Fibroblast of pulmonary artery (primary cell): ENCODE measurements at regions not wholly inside any gene's neighbourhood (a gene's known extent, or its start where the extent isn't known, plus 50 kb on each side); places are given as distances from the start of the nearest gene placed in this dataset.

Source experiments
- DNase-seq: peaks from one replicate; pipeline ENCODE4 v3.0.0-alpha.2; 2010; ENCODE audit warnings: low read depth
- H3K4me3 ChIP-seq: replicated peaks from 2 replicates; pipeline ENCODE4 v1.5.1; 2011; ENCODE audit warnings: low read depth, mild to moderate bottlenecking, control low read depth, low read length, moderate library complexity
- CTCF ChIP-seq: IDR thresholded peaks from 2 replicates; pipeline ENCODE4 v1.5.1; 2011; ENCODE audit warnings: mild to moderate bottlenecking, control low read depth, low read length, inconsistent platforms; ENCODE audit errors: missing control alignments

GRCh38 chr1:87179851-87180519 lies 148.7 kb upstream of the LMO4 start:
- DNase-seq, result no peak
- H3K4me3 ChIP-seq, result no peak overlapping the region
- TF ChIP-seq CTCF, result no peak

- TF ChIP-seq CTCF, result no peak
- no peak for DNase-seq
- no peak overlapping the region for H3K4me3 ChIP-seq
These were observed 148.0 kb upstream of the LMO4 start for GRCh38 chr1:87180682-87181081.

- DNase-seq, result no peak
- TF ChIP-seq CTCF, result no peak
These were observed 146.1 kb upstream of the LMO4 start for GRCh38 chr1:87182611-87183010.

GRCh38 chr1:87185077-87185476 lies 143.6 kb upstream of the LMO4 start:
- DNase-seq, result no peak
- no peak overlapping the region for H3K4me3 ChIP-seq
- TF ChIP-seq CTCF, result no peak

More at GRCh38 chr1:87182611-87183010, 146.1 kb upstream of the LMO4 start:
- H3K4me3 ChIP-seq, result no peak overlapping the region

GRCh38 chr1:87186346-87186745 lies 142.3 kb upstream of the LMO4 start:
- H3K4me3 ChIP-seq, result no peak overlapping the region
- DNase-seq, result no peak
- TF ChIP-seq CTCF, result no peak

- no peak for DNase-seq
- H3K4me3 ChIP-seq, result no peak overlapping the region
- TF ChIP-seq CTCF, result no peak
These were observed 140.0 kb upstream of the LMO4 start for GRCh38 chr1:87188640-87189039.

- DNase-seq, result no peak
- no peak for TF ChIP-seq CTCF
- no peak overlapping the region for H3K4me3 ChIP-seq
These were observed 138.3 kb upstream of the LMO4 start for GRCh38 chr1:87190402-87190801.
